GM12892 (cell line): ENCODE measurements at regions not wholly inside any gene's neighbourhood (a gene's known extent, or its start where the extent isn't known, plus 50 kb on each side); places are given as distances from the start of the nearest gene placed in this dataset.

Experiments used
- POLR2A ChIP-seq: IDR thresholded peaks from 2 replicates; pipeline ENCODE4 v1.6.1; 2011; ENCODE audit warnings: low read depth, low read length, control low read depth
- POLR2AphosphoS5 ChIP-seq: IDR thresholded peaks from 2 replicates; pipeline ENCODE4 v1.6.1; 2011; ENCODE audit warnings: low read depth, low read length, control low read depth

- no peak for TF ChIP-seq POLR2AphosphoS5
- no peak for TF ChIP-seq POLR2A
Observed at GRCh38 chr6:131413831-131414191, 159.2 kb upstream of the ARG1 start.
